Left cardiac atrium (tissue), 4 donors: ENCODE measurements at regions not wholly inside any gene's neighbourhood (a gene's known extent, or its start where the extent isn't known, plus 50 kb on each side); places are given as distances from the start of the nearest gene placed in this dataset.
A peak's percentile ranks its signal among the peaks of the same experiment; 100 is the strongest.
"Not testable (repeated sequence)": the region's sequence is repeated elsewhere in the genome, so short reads cannot be mapped to it uniquely, and the experiment has no call there.

Experiments
- ATAC-seq, 2 donors: fragments of 200-7000 bp; cut with Tn5 transposase; one replicate each; pipeline ENCODE4 v1.9.1; 2020; ENCODE audit warnings: mild to moderate bottlenecking in 2 of 2, moderate library complexity in 2 of 2
- DNase-seq: peaks from one replicate; pipeline ENCODE4 v3.0.0-alpha.2; 2020
- intact Hi-C, 2 donors: fragments of 100-400 bp; cut with DNase I; formaldehyde crosslinking; loops; one replicate each; pipeline versions ENCODE4 v1.14.1 to v1.15.1; 2022 to 2023
- donor health status: DM: no; HTN: yes; CAD: no.
- donor health status: DM: no; HTN: yes; CAD: no; lungs with severe emphysema.
- donor health status: DM: yes; HTN: yes; CAD: no.
- donor health status: Dilated cardiomyopathy.

DNA sequence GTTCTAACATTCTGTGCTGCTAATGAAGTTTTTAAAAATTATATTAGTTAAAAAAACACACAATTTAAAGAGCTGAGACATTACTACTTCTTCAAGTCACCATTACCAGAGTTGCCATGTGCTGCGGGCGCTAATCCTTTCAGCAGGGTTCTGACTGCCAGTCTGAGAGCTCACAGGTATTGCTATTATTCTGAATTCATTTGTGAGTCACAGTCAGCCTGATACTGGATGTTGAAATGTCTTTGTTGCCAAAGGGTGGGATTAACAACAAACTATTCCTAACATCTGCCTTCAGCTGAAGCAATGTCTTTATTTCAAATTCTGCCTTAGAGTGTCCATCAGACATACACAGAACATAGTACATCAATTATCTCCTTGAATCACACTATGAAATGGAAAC is 197.1 kb upstream of the FGF13 start:
- DNase-seq (no peak), ATAC-seq (no peak)
- intact Hi-C loops: no loop called here

GRCh38 chrX:138897621-138898492 is 186.3 kb upstream of the FGF13 start:
- ATAC-seq (no peak), DNase-seq (no peak)
- intact Hi-C loops: no loop called here

GRCh38 chrX:138890491-138890890 is 179.0 kb upstream of the FGF13 start:
- DNase-seq (no peak), ATAC-seq (no peak)
- intact Hi-C loops: no loop called here

DNA sequence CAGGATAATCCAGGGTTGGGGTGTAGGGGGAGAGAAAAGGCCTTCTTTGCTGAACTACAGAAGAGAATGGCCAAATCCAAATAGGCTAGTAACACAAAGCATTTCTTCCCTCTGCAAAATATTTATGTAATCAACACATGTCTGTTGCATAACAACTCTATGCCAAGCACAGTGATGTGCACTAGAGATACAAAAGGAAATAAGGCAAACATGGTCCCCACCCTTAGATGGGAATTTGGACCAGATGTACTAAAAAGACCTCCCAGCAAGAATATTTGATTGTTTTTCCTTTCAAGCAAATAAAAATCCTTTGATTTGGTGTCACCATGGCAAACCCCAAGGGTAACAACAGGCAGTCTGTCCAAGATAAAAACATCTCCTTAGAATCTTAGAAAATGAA is 177.6 kb upstream of the FGF13 start:
- intact Hi-C loops: no loop called here
- no peak for DNase-seq
- ATAC-seq: no peak

GRCh38 chrX:138886769-138887168 is 175.3 kb upstream of the FGF13 start:
- ATAC-seq (no peak), DNase-seq (no peak)
- intact Hi-C loops: no loop called here

DNA sequence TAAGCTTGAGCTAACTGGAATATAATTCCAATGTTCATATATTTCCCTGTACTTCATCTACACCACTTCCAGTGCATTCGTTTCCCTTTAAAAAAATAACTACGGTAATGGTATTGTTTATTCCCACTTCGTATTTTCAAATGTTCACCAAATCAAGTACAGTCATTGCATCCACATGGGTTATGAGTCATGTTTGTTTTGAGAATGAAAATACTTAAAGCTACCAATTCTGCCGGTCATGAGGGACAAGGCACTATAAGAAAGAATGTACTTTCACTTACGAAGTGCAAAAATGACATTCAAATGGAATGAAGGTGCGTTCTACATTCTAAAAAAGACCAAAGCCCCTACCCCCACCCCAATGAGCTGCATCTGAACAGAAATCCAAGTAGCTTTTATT is 174.4 kb upstream of the FGF13 start:
- ATAC-seq: no peak
- no peak for DNase-seq
- intact Hi-C loops: no loop called here

DNA sequence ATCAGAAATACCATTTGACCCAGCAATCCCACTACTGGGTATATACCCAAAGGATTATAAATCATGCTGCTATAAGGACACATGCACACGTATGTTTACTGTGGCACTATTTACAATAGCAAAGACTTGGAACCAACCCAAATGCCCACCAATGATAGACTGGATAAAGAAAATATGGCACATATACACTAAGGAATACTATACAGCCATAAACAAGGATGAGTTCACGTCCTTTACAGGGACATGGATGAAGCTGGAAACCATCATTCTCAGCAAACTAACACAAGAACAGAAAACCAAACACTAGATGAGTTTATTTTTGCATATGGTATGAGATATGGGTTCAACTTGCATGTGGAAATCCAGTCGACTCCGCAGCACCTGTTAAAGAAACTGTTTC is 168.8 kb upstream of the FGF13 start:
- ATAC-seq, intact Hi-C loops, DNase-seq: not testable (repeated sequence)

DNA sequence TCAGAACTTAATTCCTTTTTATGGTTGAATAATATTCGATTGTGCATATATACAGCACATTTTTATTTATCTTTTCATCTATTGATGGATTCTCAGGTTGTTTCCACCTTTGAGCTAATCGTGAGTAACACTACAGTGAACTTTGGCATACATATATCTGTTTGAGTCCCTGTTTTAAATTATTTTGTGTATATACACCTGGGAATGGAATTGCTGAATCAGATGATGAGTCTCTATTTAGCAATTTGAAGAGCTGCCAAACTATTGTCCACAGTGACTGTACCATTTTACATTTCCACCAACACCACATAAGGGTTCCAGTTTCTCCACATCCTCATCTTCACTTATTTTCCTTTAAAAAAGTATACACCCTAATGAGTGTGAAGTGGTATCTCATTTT is 166.2 kb upstream of the FGF13 start:
- intact Hi-C loops: no loop called here
- DNase-seq (no peak), ATAC-seq (no peak)

DNA sequence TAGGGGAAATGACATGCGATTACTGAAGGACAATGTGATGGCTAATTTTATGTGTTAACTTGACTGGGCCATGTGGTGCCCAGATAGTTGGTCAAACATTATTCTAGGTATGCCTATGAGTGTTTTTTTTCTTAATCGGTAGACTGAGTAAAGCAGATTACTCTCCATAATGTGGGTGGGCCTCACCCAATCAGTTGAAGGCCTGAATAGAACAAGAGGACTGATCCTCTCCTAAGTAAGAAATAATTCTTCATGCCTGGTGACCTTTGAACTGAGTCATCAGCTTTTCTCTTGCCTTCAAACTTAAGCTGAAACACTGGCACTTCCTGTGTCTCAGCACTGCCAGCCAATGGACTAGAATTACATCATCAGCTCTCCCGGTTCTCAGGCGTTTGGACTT is 164.0 kb upstream of the FGF13 start:
- intact Hi-C loops: no loop called here
- ATAC-seq: no peak
- no peak for DNase-seq

GRCh38 chrX:138874271-138874935 is 162.9 kb upstream of the FGF13 start:
- ATAC-seq (no peak), DNase-seq (no peak)
- intact Hi-C loops: no loop called here

DNA sequence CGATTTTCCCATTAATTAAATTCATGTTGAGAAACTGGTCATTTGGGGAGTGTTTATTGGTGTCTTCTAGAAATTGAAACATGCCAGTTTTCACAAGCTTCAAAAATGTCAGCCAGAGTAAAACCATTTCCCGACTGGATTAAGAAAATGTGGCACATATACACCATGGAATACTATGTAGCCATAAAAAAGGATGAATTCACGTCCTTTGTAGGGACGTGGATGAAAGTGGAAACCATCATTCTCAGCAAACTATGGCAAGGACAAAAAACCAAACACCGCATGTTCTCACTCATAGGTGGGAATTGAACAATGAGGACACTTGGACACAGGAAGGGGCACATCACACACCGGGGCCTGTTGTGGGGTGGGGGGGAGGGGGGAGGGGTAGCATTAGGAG is 162.1 kb upstream of the FGF13 start:
- intact Hi-C loops, ATAC-seq, DNase-seq: not testable (repeated sequence)

- ATAC-seq (no peak), DNase-seq (no peak)
- intact Hi-C loops: no loop called here
Measured at GRCh38 chrX:138872537-138872936, 161.0 kb upstream of the FGF13 start.

- intact Hi-C loops: no loop called here
- DNase-seq: no peak
- no peak for ATAC-seq
Measured at GRCh38 chrX:138871739-138872138, 160.2 kb upstream of the FGF13 start.

- DNase-seq (no peak), ATAC-seq (no peak)
- intact Hi-C loops: no loop called here
Measured at GRCh38 chrX:138866643-138867042, 155.1 kb upstream of the FGF13 start.

DNA sequence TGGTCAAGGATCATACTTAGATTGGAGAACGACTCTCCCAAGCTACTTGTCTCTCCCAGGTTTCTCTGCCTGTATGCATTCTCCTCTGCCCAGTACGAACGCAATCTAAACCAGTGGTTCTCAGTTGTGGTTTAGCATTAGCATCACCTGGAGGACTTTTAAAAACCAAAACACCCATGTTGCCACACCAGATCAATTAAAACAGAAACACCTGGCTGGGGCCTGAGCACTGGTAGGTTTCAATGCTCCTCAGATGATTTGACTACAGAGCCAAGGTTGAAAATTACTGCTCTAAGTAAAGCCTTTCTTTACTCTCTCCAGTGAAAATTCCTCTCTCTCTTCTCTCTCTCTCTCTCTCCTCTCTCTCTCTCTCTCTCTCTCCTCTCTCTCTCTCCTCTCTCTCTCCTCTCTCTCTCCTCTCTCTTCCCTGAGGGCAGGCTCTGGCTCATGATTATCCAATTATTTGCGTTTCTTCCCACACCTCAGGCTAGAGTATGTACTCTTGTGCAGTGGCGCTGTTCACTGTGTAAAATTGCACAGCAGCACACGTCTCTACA is 153.7 kb upstream of the FGF13 start:
- no peak for DNase-seq
- ATAC-seq: no peak
- intact Hi-C loops: no loop called here

DNA sequence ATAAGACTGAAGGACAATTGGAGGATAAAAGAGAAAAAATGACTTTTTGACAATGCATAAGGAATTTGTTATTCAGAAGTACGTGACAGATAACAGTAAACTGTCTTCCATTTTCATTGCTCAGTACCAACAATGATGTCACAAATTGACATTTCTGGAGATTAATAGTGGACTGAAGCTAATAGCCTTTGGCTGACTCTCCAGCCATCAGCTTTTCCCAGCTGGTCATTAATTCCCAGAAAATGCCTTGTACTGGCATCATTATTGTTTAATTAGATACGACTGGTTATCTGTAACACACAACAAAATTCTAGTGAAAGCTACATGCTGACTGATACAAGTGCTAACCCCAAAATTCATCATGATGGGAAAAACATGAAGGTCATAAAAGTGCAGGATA is 147.9 kb upstream of the FGF13 start:
- ATAC-seq (no peak), DNase-seq (no peak)
- intact Hi-C loops: no loop called here

- ATAC-seq (no peak), DNase-seq (no peak)
- intact Hi-C loops: no loop called here
Measured at GRCh38 chrX:138858951-138859350, 147.4 kb upstream of the FGF13 start.

DNA sequence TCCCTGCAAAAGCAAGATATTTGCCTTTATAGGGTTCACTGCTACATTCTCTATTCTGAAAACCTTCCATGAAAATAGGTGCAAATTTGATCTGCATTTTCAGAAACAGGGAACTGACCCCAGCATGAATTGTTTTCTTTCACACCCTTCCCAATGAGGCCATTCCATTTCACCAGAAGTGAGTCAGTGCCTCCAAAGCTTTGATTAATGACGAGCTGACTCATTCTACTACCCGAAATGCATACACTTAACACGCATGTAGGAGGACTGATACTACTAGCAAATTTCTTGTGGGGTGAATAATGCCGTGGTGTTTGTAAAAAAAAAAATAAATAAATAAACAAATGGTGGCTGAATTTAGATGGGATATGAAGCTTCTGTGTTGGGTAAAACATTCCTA is 146.9 kb upstream of the FGF13 start:
- no peak for DNase-seq
- ATAC-seq: peak in 1 of 2 donors; percentile 65
- intact Hi-C loops: no loop called here

DNA sequence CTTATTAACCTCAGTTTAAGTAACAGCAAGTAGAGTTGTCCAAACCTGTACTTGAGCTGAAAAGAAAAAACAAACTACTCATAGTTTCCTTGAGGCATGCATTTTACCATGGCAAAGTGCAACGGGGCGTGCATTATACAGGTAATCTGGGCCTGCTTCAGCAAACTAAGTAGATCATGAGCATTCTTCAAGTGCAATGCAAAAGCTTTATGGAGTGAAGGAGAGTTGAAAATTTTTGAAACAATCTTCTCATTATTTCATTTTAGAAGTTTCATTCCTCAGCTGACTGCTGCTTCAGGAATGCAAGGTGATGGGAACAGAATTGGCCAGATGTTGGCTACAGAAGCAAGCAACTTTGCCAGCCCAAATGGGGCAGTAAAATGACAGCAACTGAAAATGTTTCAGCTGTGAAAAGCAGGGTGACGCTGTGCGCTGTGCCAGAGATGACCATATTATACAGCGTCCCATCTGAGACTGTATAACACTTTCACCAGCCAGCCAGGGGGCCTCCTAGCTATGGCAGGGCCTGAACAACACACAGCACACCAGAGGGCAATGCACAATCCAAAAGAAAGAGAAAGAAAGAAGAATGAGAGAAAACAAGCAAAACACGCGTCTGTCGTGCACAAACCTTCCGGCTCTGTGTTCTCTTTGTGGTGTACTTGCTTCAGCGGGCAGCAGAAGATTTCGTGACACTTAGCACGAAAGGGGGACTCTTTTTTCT is 145.5 kb upstream of the FGF13 start:
- ATAC-seq (no peak), DNase-seq (no peak)
- intact Hi-C loops: no loop called here

DNA sequence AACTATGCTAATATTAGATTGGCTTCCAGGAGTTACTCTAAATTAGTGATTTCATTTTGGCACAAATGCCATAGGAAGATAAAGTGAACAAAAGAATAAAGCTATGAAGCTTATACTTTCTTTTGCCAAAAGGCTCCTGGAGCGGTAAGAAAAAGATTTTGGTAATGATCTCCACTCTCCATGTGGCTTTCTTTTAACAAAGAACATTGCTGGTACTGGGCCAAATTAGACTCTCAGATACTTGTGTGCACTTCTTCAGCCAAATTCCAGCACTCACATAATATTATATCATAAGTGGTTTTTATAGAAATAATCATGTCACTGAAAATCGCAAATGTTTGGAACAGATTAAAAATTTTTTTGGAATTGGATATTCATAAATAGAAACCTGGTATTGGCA is 142.4 kb upstream of the FGF13 start:
- DNase-seq (no peak), ATAC-seq (no peak)
- intact Hi-C loops: no loop called here
